T follicular helper cell (primary cell): ENCODE measurements at regions not wholly inside any gene's neighbourhood (a gene's known extent, or its start where the extent isn't known, plus 50 kb on each side); places are given as distances from the start of the nearest gene placed in this dataset.
"Not testable (repeated sequence)": the region's sequence is repeated elsewhere in the genome, so short reads cannot be mapped to it uniquely, and the experiment has no call there.

Experiments used
- DNase-seq: peaks from one replicate; pipeline ENCODE4 v3.0.0-alpha.2; 2020; ENCODE audit warnings: low read depth

- no peak for DNase-seq
These were observed 164.8 kb upstream of the NT5E start for GRCh38 chr6:85285114-85285513.

- DNase-seq, result no peak
These were observed 166.4 kb upstream of the NT5E start for GRCh38 chr6:85283436-85283835.

- no peak for DNase-seq
These were observed 171.3 kb upstream of the NT5E start for GRCh38 chr6:85278466-85279035.

- not testable (repeated sequence) for DNase-seq
These were observed 173.9 kb upstream of the NT5E start for GRCh38 chr6:85276026-85276425.

GRCh38 chr6:85275338-85275985 is 174.4 kb upstream of the NT5E start:
- DNase-seq, result no peak

- DNase-seq, result no peak
These were observed 176.0 kb upstream of the NT5E start for GRCh38 chr6:85273870-85274269.

- DNase-seq, result no peak
These were observed 176.8 kb upstream of the NT5E start for GRCh38 chr6:85273046-85273445.

- no peak for DNase-seq
These were observed 177.3 kb upstream of the NT5E start for GRCh38 chr6:85272592-85272991.

- DNase-seq, result no peak
These were observed 187.3 kb upstream of the NT5E start for GRCh38 chr6:85262621-85263020.

- DNase-seq, result no peak
These were observed 188.6 kb upstream of the NT5E start for GRCh38 chr6:85261271-85261670.

- no peak for DNase-seq
These were observed 194.2 kb upstream of the NT5E start for GRCh38 chr6:85255661-85256060.

- no peak for DNase-seq
These were observed 197.3 kb upstream of the NT5E start for GRCh38 chr6:85252552-85252951.

GRCh38 chr6:85252085-85252484 is 197.8 kb upstream of the NT5E start:
- no peak for DNase-seq

GRCh38 chr6:85251300-85251699 is 198.6 kb upstream of the NT5E start:
- no peak for DNase-seq

- DNase-seq, result no peak
These were observed 199.2 kb upstream of the NT5E start for GRCh38 chr6:85250586-85251220.

- DNase-seq, result no peak
These were observed 204.9 kb upstream of the NT5E start for GRCh38 chr6:85245004-85245403.

- DNase-seq, result no peak
These were observed 208.3 kb upstream of the NT5E start for GRCh38 chr6:85241498-85242052.

GRCh38 chr6:85240787-85241385 is 209.0 kb upstream of the NT5E start:
- no peak for DNase-seq

- DNase-seq, result no peak
These were observed 212.4 kb upstream of the NT5E start for GRCh38 chr6:85237478-85237877.

GRCh38 chr6:85236636-85237035 is 213.2 kb upstream of the NT5E start:
- DNase-seq, result no peak

GRCh38 chr6:85227345-85227744 is 222.5 kb upstream of the NT5E start:
- not testable (repeated sequence) for DNase-seq

- not testable (repeated sequence) for DNase-seq
These were observed 237.1 kb upstream of the NT5E start for GRCh38 chr6:85212794-85213193.

GRCh38 chr6:85195243-85195642 is 254.6 kb upstream of the NT5E start:
- DNase-seq, result no peak
